ENCODE measurements at regions not wholly inside any gene's neighbourhood (a gene's known extent, or its start where the extent isn't known, plus 50 kb on each side); places are given as distances from the start of the nearest gene placed in this dataset.

DNA sequence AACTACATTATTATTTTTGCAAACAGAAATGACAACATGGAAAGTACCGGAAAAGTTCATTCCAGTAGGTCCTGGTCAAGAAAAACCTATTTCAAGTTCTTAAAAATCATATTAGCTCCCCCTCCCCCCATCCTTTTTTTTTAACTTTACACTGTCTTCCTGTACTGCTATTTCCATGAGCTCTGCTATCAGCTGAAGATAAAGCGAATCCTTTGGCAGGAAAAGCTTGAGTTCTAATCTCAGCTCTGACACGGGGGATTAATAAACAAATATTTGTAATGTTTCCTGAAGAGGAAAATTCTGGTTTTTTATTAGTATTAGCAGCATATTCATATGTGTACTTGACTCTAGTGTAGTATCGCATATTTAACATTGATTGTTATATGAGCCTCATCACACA lies 190.7 kb upstream of the ESRRG start:
- TF ChIP-seq CTCF (IDR thresholded peaks at IDR 0.05) (no peak), POLR2A (IDR thresholded peaks at IDR 0.05) (no peak)
